ENCODE measurements at regions not wholly inside any gene's neighbourhood (a gene's known extent, or its start where the extent isn't known, plus 50 kb on each side); places are given as distances from the start of the nearest gene placed in this dataset.

DNA sequence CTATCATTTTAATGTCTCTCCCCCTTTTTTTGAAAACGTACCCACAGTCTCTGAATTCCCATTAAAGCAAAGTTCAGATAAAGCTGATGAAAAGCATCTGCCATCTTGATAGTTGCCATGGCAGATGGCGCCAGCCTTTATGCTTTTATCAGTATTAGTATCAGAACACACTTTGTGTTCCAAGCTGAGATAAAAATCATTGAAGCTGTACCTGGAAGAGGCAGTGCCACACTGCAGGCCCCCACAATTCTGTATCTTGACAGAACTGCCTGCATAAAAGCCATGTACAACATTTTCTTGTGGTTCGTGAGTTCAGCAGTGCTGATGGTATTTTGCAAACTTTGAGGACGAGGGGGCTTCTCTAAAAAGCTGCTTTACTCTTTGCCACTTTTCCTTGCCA lies 311.7 kb downstream of the SATB1 start:
- TF ChIP-seq POLR2A (IDR thresholded peaks at IDR 0.05; ENCODE audit: low read depth, low read length) (no peak), POLR2AphosphoS5 (IDR thresholded peaks at IDR 0.05; ENCODE audit: low read depth, low read length) (no peak), TAF1 (IDR thresholded peaks at IDR 0.05; ENCODE audit: borderline replicate concordance, low read depth, low read length) (no peak)

Measured in GM12892 (cell line).